K562 (cell line): ENCODE measurements at regions not wholly inside any gene's neighbourhood (a gene's known extent, or its start where the extent isn't known, plus 50 kb on each side); places are given as distances from the start of the nearest gene placed in this dataset.

Experiments used
- ATAC-seq: fragments of 200-7000 bp; cut with Tn5 transposase; 3 replicates; pipeline ENCODE4 v1.9.1; 2020; ENCODE audit warnings: moderate library complexity
- BruUV-seq: library from RNA; stranded (reverse); fragments of 400-500 nt; replicated peaks from 2 replicates; lab custom pipeline; 2021; lab: Mats Ljungman, UMichigan
- CTCF ChIA-PET: fragments of 300-600 bp; formaldehyde crosslinking; extraction: SDS; loops from one replicate; lab custom pipeline; 2021; ENCODE audit warnings: low intra/inter-chr PET ratio; lab: Yijun Ruan, JAX
- POLR2A ChIA-PET: fragments of 300-600, 350-650 bp; sonication (Branson Sonifier 250); formaldehyde crosslinking; extraction: SDS; loops from one replicate; lab custom pipeline; 2021; ENCODE audit warnings: antibody characterized with exemption, inconsistent platforms; lab: Yijun Ruan, JAX
- DNase-seq, 4 experiments: peaks; one replicate each; pipeline versions ENCODE4 v3.0.0 to v3.0.0-alpha.2; 2011 to 2018; ENCODE audit warnings: low spot score in 3 of 4, mixed read lengths in 3 of 4; ENCODE audit errors: extremely low read depth in 1 of 4
- FAIRE-seq: peaks from 2 replicates; lab custom pipeline; 2011; peaks lifted over from hg19 to GRCh38; lab: Jason Lieb, UNC
- H2AFZ ChIP-seq: 2 replicates; pipeline ENCODE4 v1.6.0; 2011; ENCODE audit warnings: low read depth, low read length, control low read depth, inconsistent platforms
- H3K27ac ChIP-seq: fragments of 200-600 bp; 3 replicates; pipeline ENCODE4 v1.8.0; 2011; ENCODE audit warnings: low read depth, mild to moderate bottlenecking, control low read depth, inconsistent platforms, low read length, moderate library complexity, mixed read lengths; ENCODE audit errors: extremely low read depth
- H3K27me3 ChIP-seq, 2 experiments: fragments of 300-600 bp in 1 of 2; 2 replicates in 1 of 2; 3 replicates in 1 of 2; pipeline versions ENCODE4 v1.6.0 to v1.8.0; 2011; ENCODE audit warnings: inconsistent platforms in 2 of 2, low read length in 2 of 2, mild to moderate bottlenecking in 1 of 2, mixed read lengths in 1 of 2, moderate library complexity in 1 of 2; ENCODE audit not compliant: control insufficient read depth in 2 of 2, insufficient read depth in 2 of 2
- H3K36me3 ChIP-seq: fragments of 300-600 bp; 3 replicates; pipeline ENCODE4 v1.8.0; 2011; ENCODE audit warnings: mild to moderate bottlenecking, low read length, inconsistent platforms; ENCODE audit not compliant: control insufficient read depth, insufficient read depth
- H3K4me1 ChIP-seq, 2 experiments: fragments of 200-600 bp in 1 of 2; replicated peaks in 1 of 2; 2 replicates in 1 of 2; 3 replicates in 1 of 2; pipeline versions ENCODE4 v1.5.1 to v1.8.0; 2011; ENCODE audit warnings: inconsistent platforms in 2 of 2, low read length in 2 of 2, mild to moderate bottlenecking in 1 of 2, mixed read lengths in 1 of 2, moderate library complexity in 1 of 2; ENCODE audit not compliant: control insufficient read depth in 2 of 2, insufficient read depth in 2 of 2
- H3K4me2 ChIP-seq: 2 replicates; pipeline ENCODE4 v1.6.1; 2011; ENCODE audit warnings: low read length, control low read depth, inconsistent platforms, mixed read lengths; ENCODE audit not compliant: insufficient read depth
- H3K4me3 ChIP-seq: fragments of 200-600 bp; sonication (generic), shearing (Covaris generic); 2 replicates; pipeline ENCODE4 v1.5.1; 2016; ENCODE audit warnings: control low read depth, inconsistent platforms
- H3K79me2 ChIP-seq: fragments of 200-600 bp; 3 replicates; pipeline ENCODE4 v1.8.0; 2011; ENCODE audit warnings: low read length, inconsistent platforms; ENCODE audit not compliant: control insufficient read depth, insufficient read depth
- H3K9ac ChIP-seq, 2 experiments: 2 replicates each; pipeline versions ENCODE4 v1.6.0 to v1.6.1; 2011; ENCODE audit warnings: low read depth in 2 of 2, low read length in 2 of 2, control low read depth in 1 of 2, inconsistent platforms in 1 of 2, mild to moderate bottlenecking in 1 of 2, mixed read lengths in 1 of 2; ENCODE audit not compliant: insufficient read depth in 1 of 2
- H3K9me1 ChIP-seq: one replicate; pipeline ENCODE4 v1.6.0; 2011; ENCODE audit warnings: inconsistent platforms, mild to moderate bottlenecking, low read length, moderate library complexity; ENCODE audit not compliant: control insufficient read depth, insufficient read depth
- H3K9me3 ChIP-seq: replicated peaks from 2 replicates; pipeline ENCODE4 v1.5.1; 2011; ENCODE audit warnings: low read depth, low read length, inconsistent platforms; ENCODE audit not compliant: control insufficient read depth, insufficient read depth
- H4K20me1 ChIP-seq: replicated peaks from 2 replicates; pipeline ENCODE4 v1.6.1; 2011; ENCODE audit warnings: low read length, inconsistent platforms, mixed read lengths; ENCODE audit not compliant: control insufficient read depth, insufficient read depth
- COPS2 ChIP-seq: fragments of 450-650 bp; conservative IDR thresholded peaks from 2 replicates; pipeline ENCODE4 v1.6.1; 2016; ENCODE audit warnings: mild to moderate bottlenecking, moderate library complexity
- DDX20 ChIP-seq: fragments of 450-650 bp; IDR thresholded peaks from 2 replicates; pipeline ENCODE4 v1.6.1; 2016; ENCODE audit warnings: missing genetic modification characterization, low read depth, mild to moderate bottlenecking, missing compliant biosample characterization, moderate library complexity
- ELF2 ChIP-seq: fragments of 250-450 bp; sonication (Bioruptor Pico); IDR thresholded peaks from 2 replicates; pipeline ENCODE4 v1.5.0; 2021; ENCODE audit warnings: mild to moderate bottlenecking
- HEY1 ChIP-seq: fragments of 250-450 bp; sonication (Bioruptor Pico); IDR thresholded peaks from 2 replicates; pipeline ENCODE4 v1.5.0; 2020; ENCODE audit warnings: mild to moderate bottlenecking, moderate library complexity, borderline replicate concordance
- MTA3 ChIP-seq: fragments of 450-650 bp; formaldehyde crosslinking; IDR thresholded peaks from 2 replicates; pipeline ENCODE4 v1.6.1; 2017; ENCODE audit warnings: mild to moderate bottlenecking, borderline replicate concordance
- NCOA1 ChIP-seq: fragments of 450-650 bp; IDR thresholded peaks from 2 replicates; pipeline ENCODE4 v1.6.1; 2016; ENCODE audit warnings: low read depth
- OTX1 ChIP-seq: fragments of 450-650 bp; formaldehyde crosslinking; IDR thresholded peaks from 2 replicates; pipeline ENCODE4 v1.4.0; 2022; ENCODE audit warnings: mild to moderate bottlenecking
- TARDBP ChIP-seq: fragments of 450-650 bp; IDR thresholded peaks from 2 replicates; pipeline ENCODE4 v1.6.1; 2016
- ZNF23 ChIP-seq: fragments of 250-450 bp; sonication (Bioruptor Pico); IDR thresholded peaks from 2 replicates; pipeline ENCODE4 v1.4.0; 2020; ENCODE audit warnings: mild to moderate bottlenecking
- ZNF274 ChIP-seq: IDR thresholded peaks from 2 replicates; pipeline ENCODE4 v1.6.1; 2011; ENCODE audit warnings: low read depth, mild to moderate bottlenecking, low read length, moderate library complexity, borderline replicate concordance
- ZNF695 ChIP-seq: fragments of 450-650 bp; formaldehyde crosslinking; IDR thresholded peaks from 2 replicates; pipeline ENCODE4 v1.4.0; 2020; ENCODE audit warnings: mild to moderate bottlenecking, moderate library complexity
- WGBS: fragments of 100-300 bp; shearing (Covaris generic); methylation state at CpG from one replicate; pipeline ENCODE4 v1.1.6; 2016; ENCODE audit warnings: low coverage, mixed read lengths; ENCODE audit not compliant: insufficient coverage; ENCODE audit errors: missing lambda C conversion rate; 5-methylcytosine and 5-hydroxymethylcytosine counted together
- in situ Hi-C: fragments of 300-500 bp; cut with MboI; formaldehyde crosslinking; loops from 4 replicates; pipeline ENCODE4 v1.15.0; 2018; ENCODE audit warnings: inconsistent platforms, mixed read lengths
- intact Hi-C: fragments of 100-400 bp; cut with micrococcal nuclease; formaldehyde crosslinking; loops from 2 replicates; pipeline ENCODE4 v1.14.2; 2022
- TF ChIP-seq, protein P1 (sequence below): fragments of 200-800 bp; sonication (Bioruptor generic); IDR thresholded peaks from 2 replicates; pipeline ENCODE4 v1.6.1; 2017; ENCODE audit warnings: missing genetic modification characterization, missing compliant biosample characterization
- TF ChIP-seq, protein P2 (sequence below): fragments of 450-650 bp; IDR thresholded peaks from 2 replicates; pipeline ENCODE4 v1.7.1; 2018; ENCODE audit warnings: mild to moderate bottlenecking, low read depth; ENCODE audit not compliant: partially characterized antibody
- TF ChIP-seq, protein P3 (sequence below): sonication (generic); formaldehyde crosslinking; IDR thresholded peaks from 2 replicates; pipeline ENCODE4 v1.4.0; 2020; ENCODE audit warnings: mild to moderate bottlenecking, missing genetic modification reagents

DNA sequence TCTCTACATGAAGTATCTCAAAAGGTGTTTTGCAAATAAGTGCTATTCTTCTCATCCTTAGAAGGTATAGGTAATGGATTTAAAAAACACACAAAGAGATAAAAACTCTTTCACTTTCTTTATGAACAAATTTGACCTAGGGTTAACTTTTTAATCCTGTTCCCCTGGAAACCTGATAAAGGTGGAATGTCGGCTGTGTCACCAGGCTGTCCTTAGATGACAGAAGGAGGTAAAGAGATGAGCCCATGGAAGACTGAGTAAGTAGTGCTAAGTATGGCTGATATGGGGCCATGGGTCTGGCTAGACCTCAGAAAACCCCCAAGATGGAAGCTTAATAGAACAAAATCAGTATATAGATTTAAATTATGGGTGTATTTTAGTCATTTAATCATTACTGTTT, 153.8 kb upstream of the LSM14A start (continued):
- TF ChIP-seq, protein P1, sequence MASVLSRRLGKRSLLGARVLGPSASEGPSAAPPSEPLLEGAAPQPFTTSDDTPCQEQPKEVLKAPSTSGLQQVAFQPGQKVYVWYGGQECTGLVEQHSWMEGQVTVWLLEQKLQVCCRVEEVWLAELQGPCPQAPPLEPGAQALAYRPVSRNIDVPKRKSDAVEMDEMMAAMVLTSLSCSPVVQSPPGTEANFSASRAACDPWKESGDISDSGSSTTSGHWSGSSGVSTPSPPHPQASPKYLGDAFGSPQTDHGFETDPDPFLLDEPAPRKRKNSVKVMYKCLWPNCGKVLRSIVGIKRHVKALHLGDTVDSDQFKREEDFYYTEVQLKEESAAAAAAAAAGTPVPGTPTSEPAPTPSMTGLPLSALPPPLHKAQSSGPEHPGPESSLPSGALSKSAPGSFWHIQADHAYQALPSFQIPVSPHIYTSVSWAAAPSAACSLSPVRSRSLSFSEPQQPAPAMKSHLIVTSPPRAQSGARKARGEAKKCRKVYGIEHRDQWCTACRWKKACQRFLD: no peak
- TF ChIP-seq HEY1 (CRISPR knock-in tag) (no peak), NCOA1 (no peak), OTX1 (CRISPR knock-in tag) (no peak)
- TF ChIP-seq, all 486 proteins: peak for 0

DNA sequence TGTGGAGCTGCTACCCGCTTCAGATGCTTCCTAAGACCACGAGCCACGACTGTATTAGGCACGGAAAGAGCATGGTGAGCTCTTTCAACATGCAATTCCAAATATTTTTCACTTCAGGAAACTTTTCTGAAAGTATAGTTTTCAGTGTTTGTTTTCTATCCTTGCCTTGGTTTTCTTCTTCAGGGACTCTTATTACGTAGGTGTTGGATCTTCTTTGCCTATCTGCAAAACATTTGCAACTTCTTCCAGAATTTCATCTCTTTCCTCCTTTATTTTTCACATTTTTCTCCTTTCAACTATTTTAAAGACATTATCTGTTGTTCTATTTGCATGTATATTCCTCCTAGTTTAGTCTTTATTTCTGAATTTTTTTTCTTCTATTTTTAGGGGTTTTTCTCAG, 148.9 kb upstream of the LSM14A start:
- intact Hi-C loops (no loop called here), in situ Hi-C loops (no loop called here)
- H3K27me3 ChIP-seq: no peaks in the 10 kb centered on the region; a peak in 1 of 5 replicates
- H3K4me1 ChIP-seq: no peaks in the 10 kb centered on the region
- H3K27ac ChIP-seq: no peak overlapping the region
- POLR2A ChIA-PET: interaction anchor here (0.6 kb wide), 1 partner anchor 30 kb away, joined by 3 read pairs; no protein-coding TSS in a partner anchor
- no peak overlapping the region for H3K4me3 ChIP-seq
- BruUV-seq: no TSS peak
- no peaks in the 10 kb centered on the region for H3K79me2 ChIP-seq
- H3K9ac ChIP-seq: no peak overlapping the region
- no peaks in the 10 kb centered on the region; the same call in 1 of the 2 replicates for H3K9me3 ChIP-seq
- DNase-seq (no peak), FAIRE-seq (no peak), ATAC-seq (no peak)
- TF ChIP-seq COPS2 (no peak), DDX20 (no peak), ZNF274 (no peak), ZNF23 (CRISPR knock-in tag) (no peak), ELF2 (CRISPR knock-in tag) (no peak), MTA3 (no peak), ZNF695 (no peak), TARDBP (no peak)
- TF ChIP-seq, protein P2, sequence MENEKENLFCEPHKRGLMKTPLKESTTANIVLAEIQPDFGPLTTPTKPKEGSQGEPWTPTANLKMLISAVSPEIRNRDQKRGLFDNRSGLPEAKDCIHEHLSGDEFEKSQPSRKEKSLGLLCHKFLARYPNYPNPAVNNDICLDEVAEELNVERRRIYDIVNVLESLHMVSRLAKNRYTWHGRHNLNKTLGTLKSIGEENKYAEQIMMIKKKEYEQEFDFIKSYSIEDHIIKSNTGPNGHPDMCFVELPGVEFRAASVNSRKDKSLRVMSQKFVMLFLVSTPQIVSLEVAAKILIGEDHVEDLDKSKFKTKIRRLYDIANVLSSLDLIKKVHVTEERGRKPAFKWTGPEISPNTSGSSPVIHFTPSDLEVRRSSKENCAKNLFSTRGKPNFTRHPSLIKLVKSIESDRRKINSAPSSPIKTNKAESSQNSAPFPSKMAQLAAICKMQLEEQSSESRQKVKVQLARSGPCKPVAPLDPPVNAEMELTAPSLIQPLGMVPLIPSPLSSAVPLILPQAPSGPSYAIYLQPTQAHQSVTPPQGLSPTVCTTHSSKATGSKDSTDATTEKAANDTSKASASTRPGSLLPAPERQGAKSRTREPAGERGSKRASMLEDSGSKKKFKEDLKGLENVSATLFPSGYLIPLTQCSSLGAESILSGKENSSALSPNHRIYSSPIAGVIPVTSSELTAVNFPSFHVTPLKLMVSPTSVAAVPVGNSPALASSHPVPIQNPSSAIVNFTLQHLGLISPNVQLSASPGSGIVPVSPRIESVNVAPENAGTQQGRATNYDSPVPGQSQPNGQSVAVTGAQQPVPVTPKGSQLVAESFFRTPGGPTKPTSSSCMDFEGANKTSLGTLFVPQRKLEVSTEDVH: no peak
- TF ChIP-seq, protein P3, sequence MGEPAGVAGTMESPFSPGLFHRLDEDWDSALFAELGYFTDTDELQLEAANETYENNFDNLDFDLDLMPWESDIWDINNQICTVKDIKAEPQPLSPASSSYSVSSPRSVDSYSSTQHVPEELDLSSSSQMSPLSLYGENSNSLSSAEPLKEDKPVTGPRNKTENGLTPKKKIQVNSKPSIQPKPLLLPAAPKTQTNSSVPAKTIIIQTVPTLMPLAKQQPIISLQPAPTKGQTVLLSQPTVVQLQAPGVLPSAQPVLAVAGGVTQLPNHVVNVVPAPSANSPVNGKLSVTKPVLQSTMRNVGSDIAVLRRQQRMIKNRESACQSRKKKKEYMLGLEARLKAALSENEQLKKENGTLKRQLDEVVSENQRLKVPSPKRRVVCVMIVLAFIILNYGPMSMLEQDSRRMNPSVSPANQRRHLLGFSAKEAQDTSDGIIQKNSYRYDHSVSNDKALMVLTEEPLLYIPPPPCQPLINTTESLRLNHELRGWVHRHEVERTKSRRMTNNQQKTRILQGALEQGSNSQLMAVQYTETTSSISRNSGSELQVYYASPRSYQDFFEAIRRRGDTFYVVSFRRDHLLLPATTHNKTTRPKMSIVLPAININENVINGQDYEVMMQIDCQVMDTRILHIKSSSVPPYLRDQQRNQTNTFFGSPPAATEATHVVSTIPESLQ (CRISPR knock-in tag): no peak
- WGBS: 1% methylated on average over 5 of the region's 5 CpGs
- no peaks in the 10 kb centered on the region for H3K9me1 ChIP-seq
- no peaks in the 10 kb centered on the region for H4K20me1 ChIP-seq
- CTCF ChIA-PET: no interaction called here
- no peak overlapping the region for H2AFZ ChIP-seq
- H3K36me3 ChIP-seq: no peaks in the 10 kb centered on the region
- H3K4me2 ChIP-seq: no peak overlapping the region
